Liver (tissue), 8 donors: ENCODE measurements at regions not wholly inside any gene's neighbourhood (a gene's known extent, or its start where the extent isn't known, plus 50 kb on each side); places are given as distances from the start of the nearest gene placed in this dataset.

Experiments
- DNase-seq: peaks from one replicate; pipeline ENCODE4 v3.0.0-alpha.2; 2017; ENCODE audit warnings: low spot score
- H3K27ac ChIP-seq, 2 donors: one replicate each; pipeline ENCODE4 v1.7.0; 2013; ENCODE audit warnings: inconsistent platforms in 2 of 2, low read length in 2 of 2, control low read depth in 1 of 2, low read depth in 1 of 2, mild to moderate bottlenecking in 1 of 2
- H3K27me3 ChIP-seq, 4 donors: one replicate each; pipeline versions ENCODE4 v1.6.1 to v1.7.0; 2013; ENCODE audit warnings: low read length in 3 of 4, inconsistent platforms in 1 of 4, mild to moderate bottlenecking in 1 of 4, moderate library complexity in 1 of 4; ENCODE audit not compliant: control insufficient read depth in 4 of 4, insufficient read depth in 4 of 4
- H3K36me3 ChIP-seq, 4 donors: one replicate each; pipeline versions ENCODE4 v1.6.1 to v1.7.0; 2013; ENCODE audit warnings: low read length in 3 of 4, mild to moderate bottlenecking in 3 of 4, low read depth in 1 of 4, moderate library complexity in 1 of 4; ENCODE audit not compliant: control insufficient read depth in 4 of 4, insufficient read depth in 3 of 4
- H3K4me1 ChIP-seq, 4 donors: one replicate each; pipeline versions ENCODE4 v1.6.1 to v1.7.0; 2013; ENCODE audit warnings: low read length in 3 of 4, mild to moderate bottlenecking in 3 of 4, moderate library complexity in 1 of 4; ENCODE audit not compliant: control insufficient read depth in 4 of 4, insufficient read depth in 4 of 4
- H3K4me3 ChIP-seq, 3 donors: one replicate each; pipeline versions ENCODE4 v1.6.1 to v1.7.0; 2013; ENCODE audit warnings: low read length in 3 of 3, control low read depth in 1 of 3, low read depth in 1 of 3, mild to moderate bottlenecking in 1 of 3
- H3K9ac ChIP-seq, 2 donors: one replicate each; pipeline ENCODE4 v1.7.0; 2013; ENCODE audit warnings: low read length in 2 of 2, mild to moderate bottlenecking in 2 of 2, moderate library complexity in 2 of 2, control low read depth in 1 of 2, low read depth in 1 of 2
- H3K9me3 ChIP-seq, 4 donors: one replicate each; pipeline versions ENCODE4 v1.6.1 to v1.7.0; 2013; ENCODE audit warnings: low read length in 3 of 4; ENCODE audit not compliant: control insufficient read depth in 4 of 4
- EGR1 ChIP-seq, 2 donors: IDR thresholded peaks; 2 replicates each; pipeline ENCODE4 v1.6.1; 2016 to 2018; ENCODE audit warnings: antibody characterized with exemption in 2 of 2, low read depth in 2 of 2
- FOXA2 ChIP-seq: IDR thresholded peaks from 2 replicates; pipeline ENCODE4 v1.6.1; 2016; ENCODE audit warnings: antibody characterized with exemption
- GABPA ChIP-seq, 2 donors: IDR thresholded peaks in 1 of 2; conservative IDR thresholded peaks in 1 of 2; 2 replicates each; pipeline ENCODE4 v1.6.1; 2016; ENCODE audit warnings: antibody characterized with exemption in 2 of 2, mild to moderate bottlenecking in 1 of 2, moderate library complexity in 1 of 2
- HNF4A ChIP-seq, 2 donors: conservative IDR thresholded peaks; 2 replicates each; pipeline ENCODE4 v1.6.1; 2016; ENCODE audit warnings: antibody characterized with exemption in 2 of 2, mild to moderate bottlenecking in 2 of 2
- NR2F2 ChIP-seq: IDR thresholded peaks from 2 replicates; pipeline ENCODE4 v1.6.1; 2016; ENCODE audit warnings: antibody characterized with exemption
- RAD21 ChIP-seq, 2 donors: IDR thresholded peaks; 2 replicates each; pipeline ENCODE4 v1.6.1; 2016; ENCODE audit warnings: antibody characterized with exemption in 2 of 2, mild to moderate bottlenecking in 2 of 2
- RXRA ChIP-seq, 2 donors: IDR thresholded peaks; 2 replicates each; pipeline ENCODE4 v1.6.1; 2017 to 2018; ENCODE audit warnings: antibody characterized with exemption in 2 of 2, mild to moderate bottlenecking in 1 of 2
- SP1 ChIP-seq: IDR thresholded peaks from 2 replicates; pipeline ENCODE4 v1.6.1; 2018; ENCODE audit warnings: antibody characterized with exemption, mild to moderate bottlenecking
- TAF1 ChIP-seq: conservative IDR thresholded peaks from 2 replicates; pipeline ENCODE4 v1.6.1; 2016; ENCODE audit warnings: antibody characterized with exemption, mild to moderate bottlenecking
- YY1 ChIP-seq: IDR thresholded peaks from 2 replicates; pipeline ENCODE4 v1.6.1; 2016; ENCODE audit warnings: antibody characterized with exemption, mild to moderate bottlenecking
- WGBS: extraction: QIAGEN DNeasy Blood & Tissue Kit; methylation state at CpG from one replicate; pipeline ENCODE4 v1.1.7; 2013; 5-methylcytosine and 5-hydroxymethylcytosine counted together
- TF ChIP-seq, protein P1 (sequence below): IDR thresholded peaks from 2 replicates; pipeline ENCODE4 v1.6.1; 2016; ENCODE audit warnings: antibody characterized with exemption
- TF ChIP-seq, protein P2 (sequence below): IDR thresholded peaks from 2 replicates; pipeline ENCODE4 v1.6.1; 2016; ENCODE audit warnings: antibody characterized with exemption, mild to moderate bottlenecking
- TF ChIP-seq, protein P3 (sequence below): fragments of 150-350 bp; IDR thresholded peaks from 2 replicates; pipeline ENCODE4 v1.5.1; 2017; ENCODE audit warnings: improper control_type of control experiment, low read depth, low read length; ENCODE audit not compliant: missing input control
- TF ChIP-seq, protein P4 (sequence below): IDR thresholded peaks from 2 replicates; pipeline ENCODE4 v1.6.1; 2016; ENCODE audit warnings: antibody characterized with exemption
- donor health status: healthy.
- donor health status: healthy.
- donor health status: healthy.
- donor health status: healthy.
- donor health status: healthy.

DNA sequence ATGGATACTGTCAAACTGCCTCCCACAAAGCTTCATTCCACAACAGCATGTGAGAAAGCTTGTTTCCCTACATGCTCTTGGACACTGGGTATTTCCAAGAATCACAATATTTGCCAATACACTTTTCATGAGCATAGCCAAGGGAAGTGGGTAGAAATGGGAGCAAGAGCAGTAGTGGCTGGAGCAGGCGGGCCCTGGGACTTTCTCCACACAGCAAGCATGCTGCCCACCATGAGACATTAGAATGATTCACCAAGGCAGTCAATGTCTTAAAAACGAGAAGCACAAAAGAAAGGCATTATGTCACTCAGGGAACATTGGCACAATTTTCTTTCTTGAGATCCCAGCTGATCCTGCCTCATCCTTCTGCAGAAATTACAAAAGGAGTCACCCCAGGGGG, 371.6 kb upstream of the RUNX1 start:
- Histone ChIP-seq H3K36me3 (no peaks in the 10 kb centered on the region), H3K9me3 (peaks cover 0 to 10% (median under 1%) of the 10 kb centered on the region in 4 donors), H3K27me3 (no peaks in the 10 kb centered on the region), H3K9ac (no peak overlapping the region), H3K4me1 (no peaks in the 10 kb centered on the region), H3K27ac (no peak overlapping the region), H3K4me3 (no peak overlapping the region)
- 80% methylated on average over 2 of the region's 2 CpGs for WGBS
- TF ChIP-seq, protein P1, sequence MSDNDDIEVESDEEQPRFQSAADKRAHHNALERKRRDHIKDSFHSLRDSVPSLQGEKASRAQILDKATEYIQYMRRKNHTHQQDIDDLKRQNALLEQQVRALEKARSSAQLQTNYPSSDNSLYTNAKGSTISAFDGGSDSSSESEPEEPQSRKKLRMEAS: no peak
- TF ChIP-seq GABPA (IDR thresholded peaks at IDR 0.05 in 1 of 2, conservative IDR thresholded peaks at IDR 0.05 in 1 of 2) (no peak), RAD21 (IDR thresholded peaks at IDR 0.05) (no peak), EGR1 (IDR thresholded peaks at IDR 0.05; ENCODE audit: low read depth in 2 of 2) (no peak), FOXA2 (no peak), NR2F2 (no peak), TAF1 (no peak), RXRA (IDR thresholded peaks at IDR 0.05) (no peak), HNF4A (conservative IDR thresholded peaks at IDR 0.05) (no peak)
- TF ChIP-seq, protein P2, sequence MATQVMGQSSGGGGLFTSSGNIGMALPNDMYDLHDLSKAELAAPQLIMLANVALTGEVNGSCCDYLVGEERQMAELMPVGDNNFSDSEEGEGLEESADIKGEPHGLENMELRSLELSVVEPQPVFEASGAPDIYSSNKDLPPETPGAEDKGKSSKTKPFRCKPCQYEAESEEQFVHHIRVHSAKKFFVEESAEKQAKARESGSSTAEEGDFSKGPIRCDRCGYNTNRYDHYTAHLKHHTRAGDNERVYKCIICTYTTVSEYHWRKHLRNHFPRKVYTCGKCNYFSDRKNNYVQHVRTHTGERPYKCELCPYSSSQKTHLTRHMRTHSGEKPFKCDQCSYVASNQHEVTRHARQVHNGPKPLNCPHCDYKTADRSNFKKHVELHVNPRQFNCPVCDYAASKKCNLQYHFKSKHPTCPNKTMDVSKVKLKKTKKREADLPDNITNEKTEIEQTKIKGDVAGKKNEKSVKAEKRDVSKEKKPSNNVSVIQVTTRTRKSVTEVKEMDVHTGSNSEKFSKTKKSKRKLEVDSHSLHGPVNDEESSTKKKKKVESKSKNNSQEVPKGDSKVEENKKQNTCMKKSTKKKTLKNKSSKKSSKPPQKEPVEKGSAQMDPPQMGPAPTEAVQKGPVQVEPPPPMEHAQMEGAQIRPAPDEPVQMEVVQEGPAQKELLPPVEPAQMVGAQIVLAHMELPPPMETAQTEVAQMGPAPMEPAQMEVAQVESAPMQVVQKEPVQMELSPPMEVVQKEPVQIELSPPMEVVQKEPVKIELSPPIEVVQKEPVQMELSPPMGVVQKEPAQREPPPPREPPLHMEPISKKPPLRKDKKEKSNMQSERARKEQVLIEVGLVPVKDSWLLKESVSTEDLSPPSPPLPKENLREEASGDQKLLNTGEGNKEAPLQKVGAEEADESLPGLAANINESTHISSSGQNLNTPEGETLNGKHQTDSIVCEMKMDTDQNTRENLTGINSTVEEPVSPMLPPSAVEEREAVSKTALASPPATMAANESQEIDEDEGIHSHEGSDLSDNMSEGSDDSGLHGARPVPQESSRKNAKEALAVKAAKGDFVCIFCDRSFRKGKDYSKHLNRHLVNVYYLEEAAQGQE: no peak
- TF ChIP-seq, protein P3, sequence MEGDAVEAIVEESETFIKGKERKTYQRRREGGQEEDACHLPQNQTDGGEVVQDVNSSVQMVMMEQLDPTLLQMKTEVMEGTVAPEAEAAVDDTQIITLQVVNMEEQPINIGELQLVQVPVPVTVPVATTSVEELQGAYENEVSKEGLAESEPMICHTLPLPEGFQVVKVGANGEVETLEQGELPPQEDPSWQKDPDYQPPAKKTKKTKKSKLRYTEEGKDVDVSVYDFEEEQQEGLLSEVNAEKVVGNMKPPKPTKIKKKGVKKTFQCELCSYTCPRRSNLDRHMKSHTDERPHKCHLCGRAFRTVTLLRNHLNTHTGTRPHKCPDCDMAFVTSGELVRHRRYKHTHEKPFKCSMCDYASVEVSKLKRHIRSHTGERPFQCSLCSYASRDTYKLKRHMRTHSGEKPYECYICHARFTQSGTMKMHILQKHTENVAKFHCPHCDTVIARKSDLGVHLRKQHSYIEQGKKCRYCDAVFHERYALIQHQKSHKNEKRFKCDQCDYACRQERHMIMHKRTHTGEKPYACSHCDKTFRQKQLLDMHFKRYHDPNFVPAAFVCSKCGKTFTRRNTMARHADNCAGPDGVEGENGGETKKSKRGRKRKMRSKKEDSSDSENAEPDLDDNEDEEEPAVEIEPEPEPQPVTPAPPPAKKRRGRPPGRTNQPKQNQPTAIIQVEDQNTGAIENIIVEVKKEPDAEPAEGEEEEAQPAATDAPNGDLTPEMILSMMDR: no peak
- TF ChIP-seq, protein P4, sequence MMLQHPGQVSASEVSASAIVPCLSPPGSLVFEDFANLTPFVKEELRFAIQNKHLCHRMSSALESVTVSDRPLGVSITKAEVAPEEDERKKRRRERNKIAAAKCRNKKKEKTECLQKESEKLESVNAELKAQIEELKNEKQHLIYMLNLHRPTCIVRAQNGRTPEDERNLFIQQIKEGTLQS: no peak
- DNase-seq: no peak

DNA sequence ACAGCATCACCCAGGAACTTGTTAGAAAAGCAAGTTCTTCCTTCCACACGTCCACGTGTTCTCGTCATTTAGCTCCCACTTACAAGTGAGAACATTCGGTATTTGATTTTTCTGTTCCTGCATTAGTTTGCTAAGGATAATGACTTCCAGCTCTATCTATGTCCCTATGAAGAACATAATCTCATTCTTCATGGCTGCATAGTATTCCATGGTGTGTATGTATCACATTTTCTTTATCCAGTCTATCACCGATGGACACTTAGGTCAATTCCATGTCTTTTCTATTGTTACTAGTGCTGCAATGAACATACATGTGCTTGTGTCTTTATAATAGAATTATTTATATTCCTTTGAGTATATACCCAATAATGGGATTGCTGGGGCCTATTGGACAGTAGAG, 368.7 kb upstream of the RUNX1 start:
- no peak for TF ChIP-seq SP1
- TF ChIP-seq, protein P2: no peak
- TF ChIP-seq, protein P4: no peak
- TF ChIP-seq YY1: no peak
- H3K27me3 ChIP-seq: peaks cover 0 to 7% (median 0%) of the 10 kb centered on the region in 4 donors

More for the DNA sequence above, 368.7 kb upstream of the RUNX1 start:
- Histone ChIP-seq H3K4me3 (no peak overlapping the region), H3K9me3 (peaks cover 0 to 10% (median under 1%) of the 10 kb centered on the region in 4 donors), H3K9ac (no peak overlapping the region), H3K36me3 (no peaks in the 10 kb centered on the region), H3K4me1 (no peaks in the 10 kb centered on the region), H3K27ac (no peak overlapping the region)
- 96% methylated on average over 5 of the region's 5 CpGs for WGBS
- DNase-seq: no peak
